ENCODE measurements at regions not wholly inside any gene's neighbourhood (a gene's known extent, or its start where the extent isn't known, plus 50 kb on each side); places are given as distances from the start of the nearest gene placed in this dataset.

DNA sequence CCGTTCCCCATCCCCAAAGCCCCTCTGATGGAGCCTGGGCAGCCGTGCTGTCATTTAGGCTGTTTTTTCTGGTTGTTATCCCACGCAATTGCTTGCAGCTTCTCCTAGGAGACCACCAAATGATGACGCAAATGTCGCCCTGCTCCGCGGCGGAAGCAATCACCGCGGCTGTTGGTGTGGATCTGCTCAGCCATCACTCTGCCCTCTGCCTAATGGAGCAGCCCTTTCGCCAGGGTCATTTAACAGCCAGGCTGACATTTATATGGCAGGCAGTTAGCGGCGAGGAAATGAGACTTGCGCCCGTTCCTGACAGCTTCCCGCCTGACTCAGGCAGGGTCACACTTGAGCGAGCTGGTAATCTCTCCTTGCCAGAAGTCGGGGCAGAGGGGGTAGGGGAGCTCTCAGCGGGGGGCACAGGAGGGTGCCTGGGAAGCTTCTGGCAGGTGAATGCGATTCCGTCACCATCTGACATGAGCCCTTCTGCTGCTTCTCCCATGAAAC lies 97.9 kb upstream of the RTL6 start:
- WGBS, 2 donors = 17 to 25% methylated on average over 21 of the region's 21 CpGs
- Histone ChIP-seq H3K27me3 (ENCODE audit: control insufficient read depth in 3 of 3, insufficient read depth in 3 of 3, low read length in 2 of 3) (peaks cover 0 to 8% (median 0%) of the 10 kb centered on the region in 3 donors), H3K9me3 (ENCODE audit: control insufficient read depth in 4 of 4, insufficient read depth in 3 of 4, low read length in 3 of 4) (peaks cover 0 to 3% (median 0%) of the 10 kb centered on the region in 4 donors), H3K36me3 (ENCODE audit: control insufficient read depth in 4 of 4, insufficient read depth in 4 of 4, low read length in 4 of 4) (no peaks in the 10 kb centered on the region), H3K27ac (ENCODE audit: low read depth in 1 of 2, low read length in 1 of 2) (no peak overlapping the region), H3K9ac (ENCODE audit: insufficient read depth in 1 of 2, low read length in 2 of 2) (no peak overlapping the region), H3K4me3 (no peak overlapping the region), H3K4me1 (ENCODE audit: control insufficient read depth in 5 of 5, insufficient read depth in 5 of 5, low read length in 5 of 5) (peaks cover 0 to 54% (median 8%) of the 10 kb centered on the region in 5 donors)
- DNase-seq (peak; percentile 81 to 85 (median 84)), ATAC-seq (ENCODE audit: insufficient read depth, low FRiP score) (no peak)
- TF ChIP-seq, protein P1, sequence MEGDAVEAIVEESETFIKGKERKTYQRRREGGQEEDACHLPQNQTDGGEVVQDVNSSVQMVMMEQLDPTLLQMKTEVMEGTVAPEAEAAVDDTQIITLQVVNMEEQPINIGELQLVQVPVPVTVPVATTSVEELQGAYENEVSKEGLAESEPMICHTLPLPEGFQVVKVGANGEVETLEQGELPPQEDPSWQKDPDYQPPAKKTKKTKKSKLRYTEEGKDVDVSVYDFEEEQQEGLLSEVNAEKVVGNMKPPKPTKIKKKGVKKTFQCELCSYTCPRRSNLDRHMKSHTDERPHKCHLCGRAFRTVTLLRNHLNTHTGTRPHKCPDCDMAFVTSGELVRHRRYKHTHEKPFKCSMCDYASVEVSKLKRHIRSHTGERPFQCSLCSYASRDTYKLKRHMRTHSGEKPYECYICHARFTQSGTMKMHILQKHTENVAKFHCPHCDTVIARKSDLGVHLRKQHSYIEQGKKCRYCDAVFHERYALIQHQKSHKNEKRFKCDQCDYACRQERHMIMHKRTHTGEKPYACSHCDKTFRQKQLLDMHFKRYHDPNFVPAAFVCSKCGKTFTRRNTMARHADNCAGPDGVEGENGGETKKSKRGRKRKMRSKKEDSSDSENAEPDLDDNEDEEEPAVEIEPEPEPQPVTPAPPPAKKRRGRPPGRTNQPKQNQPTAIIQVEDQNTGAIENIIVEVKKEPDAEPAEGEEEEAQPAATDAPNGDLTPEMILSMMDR (IDR thresholded peaks at IDR 0.05; ENCODE audit: control extremely low read depth, extremely low read depth) = no peak

DNA sequence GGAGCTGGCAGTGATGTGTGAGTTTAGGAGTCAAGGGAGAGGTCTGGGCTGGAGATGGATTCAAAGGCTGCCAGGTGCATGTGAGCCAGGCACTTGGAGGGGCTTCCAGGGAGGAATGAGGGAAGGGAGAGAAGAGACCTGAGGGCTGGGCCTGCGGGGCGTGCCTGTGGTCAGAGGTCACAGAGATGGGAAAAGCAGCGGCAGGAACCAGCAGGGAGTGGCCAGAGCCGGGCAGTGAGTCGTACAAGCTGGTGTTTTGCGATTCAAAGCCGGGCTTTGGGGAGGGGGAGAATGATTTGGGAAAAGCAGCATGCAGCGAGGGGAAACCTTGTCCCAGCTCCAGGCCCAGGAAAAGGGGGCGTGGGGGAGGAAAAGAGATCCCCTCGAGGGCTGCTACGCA lies 96.9 kb upstream of the RTL6 start:
- H3K9me3 ChIP-seq (ENCODE audit: control insufficient read depth in 4 of 4, insufficient read depth in 3 of 4, low read length in 3 of 4) = peaks cover 0 to 3% (median 0%) of the 10 kb centered on the region in 4 donors
- H3K36me3 ChIP-seq (ENCODE audit: control insufficient read depth in 4 of 4, insufficient read depth in 4 of 4, low read length in 4 of 4) = no peaks in the 10 kb centered on the region
- H3K4me3 ChIP-seq = no peak overlapping the region
- H3K27me3 ChIP-seq (ENCODE audit: control insufficient read depth in 3 of 3, insufficient read depth in 3 of 3, low read length in 2 of 3) = peaks cover 0 to 8% (median 0%) of the 10 kb centered on the region in 3 donors
- TF ChIP-seq, protein P1 (IDR thresholded peaks at IDR 0.05; ENCODE audit: control extremely low read depth, extremely low read depth) = no peak
- ATAC-seq (ENCODE audit: insufficient read depth, low FRiP score) = no peak
- H3K27ac ChIP-seq (ENCODE audit: low read depth in 1 of 2, low read length in 1 of 2) = no peak overlapping the region
- 52 to 71% methylated on average over 11 of the region's 11 CpGs for WGBS, 2 donors
- peaks cover 0 to 54% (median 5%) of the 10 kb centered on the region in 5 donors for H3K4me1 ChIP-seq (ENCODE audit: control insufficient read depth in 5 of 5, insufficient read depth in 5 of 5, low read length in 5 of 5)
- no peak for DNase-seq
- H3K9ac ChIP-seq (ENCODE audit: insufficient read depth in 1 of 2, low read length in 2 of 2) = no peak overlapping the region

DNA sequence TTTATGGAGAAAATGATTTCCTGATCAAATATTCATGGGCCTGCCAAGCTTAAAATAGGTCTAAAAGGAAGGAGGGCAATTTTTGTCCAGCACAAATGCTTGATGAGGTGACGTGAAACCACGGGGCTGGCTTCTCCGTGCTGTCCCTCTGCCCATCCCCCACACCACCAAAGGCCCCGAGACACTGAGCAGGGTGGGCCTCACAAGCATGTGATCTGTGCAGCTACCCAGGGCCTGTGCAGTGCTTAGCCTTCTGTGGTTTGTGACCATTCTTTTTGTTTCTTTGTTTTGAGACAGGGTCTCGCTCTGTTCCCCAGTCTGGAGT lies 94.8 kb upstream of the RTL6 start:
- WGBS, 2 donors = 43 to 60% methylated on average over 5 of the region's 5 CpGs

More for the DNA sequence above, 94.8 kb upstream of the RTL6 start:
- no peak overlapping the region for H3K4me3 ChIP-seq
- TF ChIP-seq, protein P1 (IDR thresholded peaks at IDR 0.05; ENCODE audit: control extremely low read depth, extremely low read depth) = no peak
- peaks cover 0 to 46% (median 0%) of the 10 kb centered on the region in 5 donors for H3K4me1 ChIP-seq (ENCODE audit: control insufficient read depth in 5 of 5, insufficient read depth in 5 of 5, low read length in 5 of 5)
- H3K9me3 ChIP-seq (ENCODE audit: control insufficient read depth in 4 of 4, insufficient read depth in 3 of 4, low read length in 3 of 4) = peaks cover 0 to 5% (median 0%) of the 10 kb centered on the region in 4 donors
- ATAC-seq (ENCODE audit: insufficient read depth, low FRiP score) (no peak), DNase-seq (peak; percentile 89 to 96 (median 92))
- no peak overlapping the region for H3K27ac ChIP-seq (ENCODE audit: low read depth in 1 of 2, low read length in 1 of 2)
- H3K27me3 ChIP-seq (ENCODE audit: control insufficient read depth in 3 of 3, insufficient read depth in 3 of 3, low read length in 2 of 3) = peaks cover 0 to 1% (median 0%) of the 10 kb centered on the region in 3 donors
- no peak overlapping the region for H3K9ac ChIP-seq (ENCODE audit: insufficient read depth in 1 of 2, low read length in 2 of 2)
- H3K36me3 ChIP-seq (ENCODE audit: control insufficient read depth in 4 of 4, insufficient read depth in 4 of 4, low read length in 4 of 4) = no peaks in the 10 kb centered on the region

Measured in lung (tissue), 11 donors.